H9 (cell line): ENCODE measurements at regions not wholly inside any gene's neighbourhood (a gene's known extent, or its start where the extent isn't known, plus 50 kb on each side); places are given as distances from the start of the nearest gene placed in this dataset.

Source experiments
- DNase-seq: peaks from one replicate; pipeline ENCODE4 v3.0.0-alpha.2; 2017
- H2AFZ ChIP-seq: one replicate; pipeline ENCODE4 v1.6.1; 2013; ENCODE audit warnings: mild to moderate bottlenecking, low read length, control low read depth, moderate library complexity
- H2AK5ac ChIP-seq: 2 replicates; pipeline ENCODE4 v1.6.1; 2013; ENCODE audit warnings: low read length, control low read depth, mixed read lengths; ENCODE audit not compliant: insufficient read length
- H2BK120ac ChIP-seq: one replicate; pipeline ENCODE4 v1.6.1; 2013; ENCODE audit warnings: low read depth, mild to moderate bottlenecking, low read length, control low read depth, inconsistent platforms; ENCODE audit not compliant: poor library complexity, severe bottlenecking
- H2BK12ac ChIP-seq: 2 replicates; pipeline ENCODE4 v1.6.1; 2013; ENCODE audit warnings: low read length, control low read depth, mixed read lengths, low read depth; ENCODE audit not compliant: insufficient read length
- H2BK15ac ChIP-seq: 2 replicates; pipeline ENCODE4 v1.6.1; 2013; ENCODE audit warnings: low read depth, low read length, control low read depth
- H2BK20ac ChIP-seq: one replicate; pipeline ENCODE4 v1.6.1; 2013; ENCODE audit warnings: low read depth, mild to moderate bottlenecking, low read length, control low read depth, inconsistent platforms; ENCODE audit not compliant: poor library complexity, severe bottlenecking
- H2BK5ac ChIP-seq: 2 replicates; pipeline ENCODE4 v1.6.1; 2013; ENCODE audit warnings: low read length, control low read depth, mixed read lengths; ENCODE audit not compliant: insufficient read length
- H3K14ac ChIP-seq: 2 replicates; pipeline ENCODE4 v1.6.1; 2013; ENCODE audit warnings: low read length, control low read depth; ENCODE audit not compliant: insufficient read depth
- H3K18ac ChIP-seq: 2 replicates; pipeline ENCODE4 v1.6.1; 2013; ENCODE audit warnings: low read depth, mild to moderate bottlenecking, mixed read lengths, low read length, control low read depth; ENCODE audit not compliant: insufficient read length
- H3K23ac ChIP-seq: 2 replicates; pipeline ENCODE4 v1.6.1; 2013; ENCODE audit warnings: low read length, control low read depth, mixed read lengths, low read depth; ENCODE audit not compliant: insufficient read length
- H3K23me2 ChIP-seq: 2 replicates; pipeline ENCODE4 v1.6.1; 2013; ENCODE audit warnings: low read depth, mild to moderate bottlenecking, mixed read lengths, low read length, control low read depth; ENCODE audit not compliant: insufficient read length, poor library complexity, severe bottlenecking
- H3K27ac ChIP-seq: 2 replicates; pipeline ENCODE4 v1.5.1; 2013; ENCODE audit warnings: low read length, control low read depth, mixed read lengths, low read depth; ENCODE audit not compliant: insufficient read length
- H3K27me3 ChIP-seq: 2 replicates; pipeline ENCODE4 v1.6.1; 2013; ENCODE audit warnings: low read length, control low read depth, inconsistent platforms; ENCODE audit not compliant: insufficient read depth
- H3K4ac ChIP-seq: 2 replicates; pipeline ENCODE4 v1.6.1; 2013; ENCODE audit warnings: low read depth, mild to moderate bottlenecking, control low read depth, inconsistent platforms, low read length, moderate library complexity
- H3K4me1 ChIP-seq: 2 replicates; pipeline ENCODE4 v1.6.1; 2013; ENCODE audit warnings: low read length, control low read depth, inconsistent platforms; ENCODE audit not compliant: insufficient read depth
- H3K4me2 ChIP-seq: 2 replicates; pipeline ENCODE4 v1.6.1; 2013; ENCODE audit warnings: low read length, control low read depth, mixed read lengths; ENCODE audit not compliant: insufficient read length, insufficient read depth
- H3K56ac ChIP-seq: 2 replicates; pipeline ENCODE4 v1.6.1; 2013; ENCODE audit warnings: low read depth, mild to moderate bottlenecking, mixed read lengths, low read length, control low read depth; ENCODE audit not compliant: insufficient read length
- H3K79me1 ChIP-seq: 2 replicates; pipeline ENCODE4 v1.6.1; 2013; ENCODE audit warnings: low read depth, mild to moderate bottlenecking, moderate library complexity, low read length, control low read depth, inconsistent platforms; ENCODE audit not compliant: insufficient read depth, poor library complexity, severe bottlenecking
- H3K79me2 ChIP-seq: 2 replicates; pipeline ENCODE4 v1.6.1; 2013; ENCODE audit warnings: low read length, control low read depth, inconsistent platforms; ENCODE audit not compliant: insufficient read depth
- H3K9ac ChIP-seq: 2 replicates; pipeline ENCODE4 v1.6.1; 2013; ENCODE audit warnings: low read length, control low read depth, mixed read lengths; ENCODE audit not compliant: insufficient read length; ENCODE audit errors: extremely low read depth
- H3K9me3 ChIP-seq: one replicate; pipeline ENCODE4 v1.6.1; 2013; ENCODE audit warnings: low read depth, low read length, inconsistent platforms; ENCODE audit not compliant: control insufficient read depth
- H3T11ph ChIP-seq: one replicate; pipeline ENCODE4 v1.6.1; 2013; ENCODE audit warnings: mild to moderate bottlenecking, low read length, control low read depth, inconsistent platforms
- H4K20me1 ChIP-seq: one replicate; pipeline ENCODE4 v1.6.1; 2013; ENCODE audit not compliant: control insufficient read depth, insufficient read length, insufficient read depth
- H4K5ac ChIP-seq: 2 replicates; pipeline ENCODE4 v1.6.1; 2013; ENCODE audit warnings: low read depth, mild to moderate bottlenecking, mixed read lengths, low read length, control low read depth; ENCODE audit not compliant: insufficient read length
- H4K8ac ChIP-seq: replicated peaks from 2 replicates; pipeline ENCODE4 v1.6.1; 2013; ENCODE audit warnings: low read length, control low read depth, mixed read lengths, low read depth; ENCODE audit not compliant: insufficient read length
- H4K91ac ChIP-seq: 2 replicates; pipeline ENCODE4 v1.6.1; 2013; ENCODE audit warnings: low read depth, mild to moderate bottlenecking, moderate library complexity, mixed read lengths, low read length, control low read depth; ENCODE audit not compliant: insufficient read length
- H3K27ac Mint-ChIP-seq, 3 experiments: 2 replicates in 2 of 3; 3 replicates in 1 of 3; pipeline ENCODE4 v1.8.0; 2020 to 2021; ENCODE audit warnings: mixed read lengths in 3 of 3, mild to moderate bottlenecking in 1 of 3, moderate library complexity in 1 of 3
- H3K27me3 Mint-ChIP-seq: 2 replicates; pipeline ENCODE4 v1.8.0; 2021; ENCODE audit warnings: low read depth, mild to moderate bottlenecking, moderate library complexity, mixed read lengths
- H3K36me3 Mint-ChIP-seq, 3 experiments: 2 replicates in 2 of 3; 3 replicates in 1 of 3; pipeline ENCODE4 v1.8.0; 2020 to 2021; ENCODE audit warnings: low read depth in 3 of 3, mixed read lengths in 3 of 3; ENCODE audit not compliant: insufficient read depth in 1 of 3
- H3K4me1 Mint-ChIP-seq, 2 experiments: 2 replicates each; pipeline ENCODE4 v1.8.0; 2020; ENCODE audit warnings: mixed read lengths in 2 of 2
- H3K4me3 Mint-ChIP-seq, 2 experiments: 2 replicates in 1 of 2; 3 replicates in 1 of 2; pipeline ENCODE4 v1.8.0; 2020 to 2021; ENCODE audit warnings: mild to moderate bottlenecking in 2 of 2, mixed read lengths in 2 of 2, moderate library complexity in 1 of 2
- H3K9me3 Mint-ChIP-seq, 2 experiments: 2 replicates in 1 of 2; 3 replicates in 1 of 2; pipeline ENCODE4 v1.8.0; 2020; ENCODE audit warnings: mild to moderate bottlenecking in 2 of 2, mixed read lengths in 2 of 2, moderate library complexity in 1 of 2
- CTCF ChIP-seq: fragments of 200-600 bp; sonication (generic); conservative IDR thresholded peaks from 3 replicates; pipeline ENCODE4 v1.8.0; 2021; ENCODE audit warnings: antibody characterized with exemption, mild to moderate bottlenecking
- WGBS: extraction: QIAGEN DNeasy Blood & Tissue Kit; methylation state at CpG from one replicate; pipeline ENCODE4 v1.1.7; 2013; ENCODE audit warnings: missing lambda C conversion rate, low lambda C conversion rate, mixed read lengths; ENCODE audit not compliant: insufficient read length; ENCODE audit errors: extremely low coverage; 5-methylcytosine and 5-hydroxymethylcytosine counted together

- no peak overlapping the region for H3K4me3 Mint-ChIP-seq
- Histone ChIP-seq H4K91ac (no peak overlapping the region), H3K23ac (no peak overlapping the region)
Measured at GRCh38 chr20:18978311-18978710, 164.7 kb downstream of the SCP2D1 start.

More at GRCh38 chr20:18978311-18978710, 164.7 kb downstream of the SCP2D1 start:
- no peaks in the 10 kb centered on the region for H4K20me1 ChIP-seq
- H3K4me1 ChIP-seq = no peaks in the 10 kb centered on the region
- no peaks in the 10 kb centered on the region for H3K9me3 ChIP-seq
- H3K27me3 ChIP-seq = no peaks in the 10 kb centered on the region
- H4K8ac ChIP-seq = no peak overlapping the region
- no peaks in the 10 kb centered on the region for H3K9me3 Mint-ChIP-seq
- no peak overlapping the region for H3K14ac ChIP-seq
- H3K36me3 Mint-ChIP-seq = no peaks in the 10 kb centered on the region
- H3K79me2 ChIP-seq = no peaks in the 10 kb centered on the region
- H2BK12ac ChIP-seq = no peak overlapping the region
- DNase-seq = no peak
- H3K27ac ChIP-seq = no peak overlapping the region
- WGBS = no CpG with 5 or more reads among the region's 2 CpGs
- no peak for TF ChIP-seq CTCF
- no peak overlapping the region for H2BK5ac ChIP-seq
- H3K56ac ChIP-seq = no peak overlapping the region
- peaks cover under 1% of the 10 kb centered on the region in 2 experiments; a peak in 2 of 4 replicates for H3K4me1 Mint-ChIP-seq
- no peak overlapping the region for H2AK5ac ChIP-seq
- no peak overlapping the region for H3K9ac ChIP-seq
- no peaks in the 10 kb centered on the region for H3K23me2 ChIP-seq
- H3K79me1 ChIP-seq = no peaks in the 10 kb centered on the region
- H2BK20ac ChIP-seq = no peak overlapping the region
- no peak overlapping the region for H4K5ac ChIP-seq
- H2BK120ac ChIP-seq = no peak overlapping the region
- H3K27me3 Mint-ChIP-seq = no peaks in the 10 kb centered on the region; the same call in 1 of the 2 replicates
- H2AFZ ChIP-seq = no peak overlapping the region
- H3K4me2 ChIP-seq = no peak overlapping the region
- no peak overlapping the region for H3T11ph ChIP-seq
- no peak overlapping the region for H3K27ac Mint-ChIP-seq
- no peak overlapping the region for H3K4ac ChIP-seq
- no peak overlapping the region for H3K18ac ChIP-seq
- H2BK15ac ChIP-seq = no peak overlapping the region
